GM18517 (cell line): ENCODE measurements at regions not wholly inside any gene's neighbourhood (a gene's known extent, or its start where the extent isn't known, plus 50 kb on each side); places are given as distances from the start of the nearest gene placed in this dataset.
"Not testable (repeated sequence)": the region's sequence is repeated elsewhere in the genome, so short reads cannot be mapped to it uniquely, and the experiment has no call there.

ENCODE experiments used
- ATAC-seq: cut with Tn5 transposase; IDR thresholded peaks from one replicate; pipeline ENCODE4 v1.9.1; 2021; ENCODE audit warnings: mild to moderate bottlenecking, moderate library complexity; ENCODE audit not compliant: unreplicated experiment

GRCh38 chr12:105455261-105455660 lies 124.8 kb downstream of the C12orf75 start:
- no peak for ATAC-seq

GRCh38 chr12:105457026-105457425 lies 126.5 kb downstream of the C12orf75 start:
- no peak for ATAC-seq

GRCh38 chr12:105459760-105460330 lies 129.4 kb downstream of the C12orf75 start:
- ATAC-seq: no peak

- no peak for ATAC-seq
Measured at GRCh38 chr12:105461271-105461943, 130.9 kb downstream of the C12orf75 start.

GRCh38 chr12:105461944-105462762 lies 131.7 kb downstream of the C12orf75 start:
- no peak for ATAC-seq

GRCh38 chr12:105462831-105463230 lies 132.3 kb downstream of the C12orf75 start:
- ATAC-seq: no peak

- no peak for ATAC-seq
Measured at GRCh38 chr12:105464406-105464805, 133.9 kb downstream of the C12orf75 start.

GRCh38 chr12:105466231-105466900 lies 135.9 kb downstream of the C12orf75 start:
- ATAC-seq: no peak

GRCh38 chr12:105466901-105467598 lies 136.6 kb downstream of the C12orf75 start:
- no peak for ATAC-seq

GRCh38 chr12:105467710-105468366 lies 137.3 kb downstream of the C12orf75 start:
- ATAC-seq: no peak

- no peak for ATAC-seq
Measured at GRCh38 chr12:105468464-105468863, 138.0 kb downstream of the C12orf75 start.

GRCh38 chr12:105469211-105469610 lies 138.7 kb downstream of the C12orf75 start:
- ATAC-seq: no peak

GRCh38 chr12:105469701-105470100 lies 139.2 kb downstream of the C12orf75 start:
- no peak for ATAC-seq

- no peak for ATAC-seq
Measured at GRCh38 chr12:105470102-105470501, 139.6 kb downstream of the C12orf75 start.

- no peak for ATAC-seq
Measured at GRCh38 chr12:105470601-105471000, 140.1 kb downstream of the C12orf75 start.

- no peak for ATAC-seq
Measured at GRCh38 chr12:105474672-105475071, 144.2 kb downstream of the C12orf75 start.

- peak; percentile 73 for ATAC-seq
Measured at GRCh38 chr12:105476616-105477015, 146.1 kb downstream of the C12orf75 start.

- ATAC-seq: no peak
Measured at GRCh38 chr12:105477873-105478272, 147.4 kb downstream of the C12orf75 start.

GRCh38 chr12:105478788-105479187 lies 148.3 kb downstream of the C12orf75 start:
- not testable (repeated sequence) for ATAC-seq

- ATAC-seq: no peak
Measured at GRCh38 chr12:105479710-105480109, 149.2 kb downstream of the C12orf75 start.
